ENCODE measurements at regions not wholly inside any gene's neighbourhood (a gene's known extent, or its start where the extent isn't known, plus 50 kb on each side); places are given as distances from the start of the nearest gene placed in this dataset.

DNA sequence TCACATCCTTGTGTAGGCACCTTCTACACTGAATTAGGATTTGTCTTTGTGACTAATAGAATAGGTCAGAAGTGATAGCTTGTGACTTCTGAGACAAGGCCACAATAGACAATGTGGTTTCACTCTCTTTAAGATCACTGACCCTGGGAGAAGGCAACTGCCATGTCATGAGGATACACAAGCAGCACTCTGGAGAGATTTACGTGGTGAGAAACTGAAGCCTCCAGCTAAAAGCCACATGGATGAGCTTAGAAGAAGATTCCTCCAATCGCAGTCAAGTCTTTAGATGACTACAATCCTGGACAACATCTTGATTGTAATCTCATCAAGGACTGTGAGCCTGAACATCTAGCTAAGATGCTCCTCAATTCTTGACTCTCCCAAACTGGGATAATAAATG lies 206.6 kb downstream of the ESM1 start:
- TF ChIP-seq, protein P1, sequence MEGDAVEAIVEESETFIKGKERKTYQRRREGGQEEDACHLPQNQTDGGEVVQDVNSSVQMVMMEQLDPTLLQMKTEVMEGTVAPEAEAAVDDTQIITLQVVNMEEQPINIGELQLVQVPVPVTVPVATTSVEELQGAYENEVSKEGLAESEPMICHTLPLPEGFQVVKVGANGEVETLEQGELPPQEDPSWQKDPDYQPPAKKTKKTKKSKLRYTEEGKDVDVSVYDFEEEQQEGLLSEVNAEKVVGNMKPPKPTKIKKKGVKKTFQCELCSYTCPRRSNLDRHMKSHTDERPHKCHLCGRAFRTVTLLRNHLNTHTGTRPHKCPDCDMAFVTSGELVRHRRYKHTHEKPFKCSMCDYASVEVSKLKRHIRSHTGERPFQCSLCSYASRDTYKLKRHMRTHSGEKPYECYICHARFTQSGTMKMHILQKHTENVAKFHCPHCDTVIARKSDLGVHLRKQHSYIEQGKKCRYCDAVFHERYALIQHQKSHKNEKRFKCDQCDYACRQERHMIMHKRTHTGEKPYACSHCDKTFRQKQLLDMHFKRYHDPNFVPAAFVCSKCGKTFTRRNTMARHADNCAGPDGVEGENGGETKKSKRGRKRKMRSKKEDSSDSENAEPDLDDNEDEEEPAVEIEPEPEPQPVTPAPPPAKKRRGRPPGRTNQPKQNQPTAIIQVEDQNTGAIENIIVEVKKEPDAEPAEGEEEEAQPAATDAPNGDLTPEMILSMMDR (conservative IDR thresholded peaks at IDR 0.05), result no peak
- Mint-ChIP-seq H3K9me3 (peaks cover 5% of the 10 kb centered on the region), H3K36me3 (ENCODE audit: low read depth) (peaks cover 2% of the 10 kb centered on the region), H3K4me1 (no peaks in the 10 kb centered on the region), H3K27ac (ENCODE audit: unreplicated experiment) (no peak overlapping the region), H3K4me3 (no peak overlapping the region), H3K27me3 (ENCODE audit: low read depth) (no peaks in the 10 kb centered on the region)
- DNase-seq (ENCODE audit: low read depth, low spot score), result no peak

- TF ChIP-seq, protein P1 (conservative IDR thresholded peaks at IDR 0.05), result no peak
- H3K4me3 Mint-ChIP-seq, result no peak overlapping the region
- no peaks in the 10 kb centered on the region for H3K9me3 Mint-ChIP-seq
- H3K27me3 Mint-ChIP-seq (ENCODE audit: low read depth), result no peaks in the 10 kb centered on the region
- DNase-seq (ENCODE audit: low read depth, low spot score), result no peak
- no peaks in the 10 kb centered on the region for H3K4me1 Mint-ChIP-seq
- no peak overlapping the region for H3K27ac Mint-ChIP-seq (ENCODE audit: unreplicated experiment)
- H3K36me3 Mint-ChIP-seq (ENCODE audit: low read depth), result no peaks in the 10 kb centered on the region
Measured at GRCh38 chr5:54775645-54776044, 209.7 kb downstream of the ESM1 start.

GRCh38 chr5:54774281-54775170 lies 210.9 kb downstream of the ESM1 start:
- Mint-ChIP-seq H3K27ac (ENCODE audit: unreplicated experiment) (no peak overlapping the region), H3K4me3 (no peak overlapping the region), H3K36me3 (ENCODE audit: low read depth) (no peaks in the 10 kb centered on the region), H3K4me1 (no peaks in the 10 kb centered on the region), H3K9me3 (no peaks in the 10 kb centered on the region), H3K27me3 (ENCODE audit: low read depth) (no peaks in the 10 kb centered on the region)
- TF ChIP-seq, protein P1 (conservative IDR thresholded peaks at IDR 0.05), result no peak
- DNase-seq (ENCODE audit: low read depth, low spot score), result no peak

- no peak for DNase-seq (ENCODE audit: low read depth, low spot score)
- Mint-ChIP-seq H3K9me3 (peaks cover 2% of the 10 kb centered on the region), H3K27ac (ENCODE audit: unreplicated experiment) (peak overlapping the region; percentile 46), H3K4me1 (no peaks in the 10 kb centered on the region), H3K36me3 (ENCODE audit: low read depth) (no peaks in the 10 kb centered on the region), H3K4me3 (no peak overlapping the region), H3K27me3 (ENCODE audit: low read depth) (no peaks in the 10 kb centered on the region)
- TF ChIP-seq, protein P1 (conservative IDR thresholded peaks at IDR 0.05), result no peak
Measured at GRCh38 chr5:54772684-54773083, 212.7 kb downstream of the ESM1 start.

DNA sequence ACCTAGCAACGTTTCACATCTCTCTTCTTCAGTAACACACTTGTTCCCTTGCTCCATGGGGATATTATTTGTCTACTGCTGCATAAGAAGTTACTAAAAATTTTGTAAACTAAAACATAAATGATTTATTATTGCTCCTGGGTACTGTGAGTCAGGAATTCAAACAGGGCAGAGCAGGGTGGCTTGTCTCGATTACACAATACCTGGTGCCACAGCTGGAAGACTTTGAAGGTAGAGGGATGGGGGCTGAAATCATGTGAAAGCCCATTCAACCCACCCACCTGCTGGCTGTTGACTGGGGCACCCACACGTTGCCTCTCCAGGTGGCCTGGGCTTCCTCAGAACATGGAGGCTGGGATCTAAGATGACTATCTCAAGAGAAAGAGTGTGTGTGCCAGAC lies 213.2 kb downstream of the ESM1 start:
- TF ChIP-seq, protein P1 (conservative IDR thresholded peaks at IDR 0.05), result no peak
- Mint-ChIP-seq H3K4me1 (no peaks in the 10 kb centered on the region), H3K9me3 (peaks cover 2% of the 10 kb centered on the region), H3K4me3 (no peak overlapping the region), H3K27me3 (ENCODE audit: low read depth) (no peaks in the 10 kb centered on the region), H3K36me3 (ENCODE audit: low read depth) (no peaks in the 10 kb centered on the region), H3K27ac (ENCODE audit: unreplicated experiment) (no peak overlapping the region)
- DNase-seq (ENCODE audit: low read depth, low spot score), result no peak
